ENCODE measurements at regions not wholly inside any gene's neighbourhood (a gene's known extent, or its start where the extent isn't known, plus 50 kb on each side); places are given as distances from the start of the nearest gene placed in this dataset.

GRCh38 chr4:22595684-22596083 is 79.8 kb upstream of the ADGRA3 start (continued):
- TF ChIP-seq SMAD1 (IDR thresholded peaks at IDR 0.05; ENCODE audit: low read depth, partially characterized antibody), result peak; percentile 67
- no peak for TF ChIP-seq CHD4 (IDR thresholded peaks at IDR 0.05)
- no peak for TF ChIP-seq RELA (IDR thresholded peaks at IDR 0.05; ENCODE audit: borderline replicate concordance, partially characterized antibody)
- TF ChIP-seq STAT3 (IDR thresholded peaks at IDR 0.05; ENCODE audit: low read depth, low read length), result no peak
- no peak for TF ChIP-seq CBFB (IDR thresholded peaks at IDR 0.05; ENCODE audit: low read depth)
- peak; percentile 78; the same call in 1 of the 2 replicates for TF ChIP-seq MEF2A (IDR thresholded peaks at IDR 0.05; ENCODE audit: insufficient read depth, low read depth, low read length)
- no peak for TF ChIP-seq EED (IDR thresholded peaks at IDR 0.05; ENCODE audit: low read depth)
- TF ChIP-seq GABPA (IDR thresholded peaks at IDR 0.05; ENCODE audit: low read depth), result no peak
- TF ChIP-seq SUZ12 (IDR thresholded peaks at IDR 0.05; ENCODE audit: unreplicated experiment), result no peak
- peak; percentile 95 for TF ChIP-seq ATF7 (IDR thresholded peaks at IDR 0.05; ENCODE audit: low read depth)
- TF ChIP-seq RAD51 (IDR thresholded peaks at IDR 0.05), result no peak
- TF ChIP-seq TARDBP (IDR thresholded peaks at IDR 0.05; ENCODE audit: borderline replicate concordance), result no peak
- TF ChIP-seq RUNX3 (IDR thresholded peaks at IDR 0.05; ENCODE audit: low read length), result no peak
- TF ChIP-seq USF2 (IDR thresholded peaks at IDR 0.05; ENCODE audit: borderline replicate concordance, low read depth, low read length), result no peak
- TF ChIP-seq ZBTB4 (CRISPR knock-in tag; IDR thresholded peaks at IDR 0.05), result no peak
- TF ChIP-seq YBX1 (IDR thresholded peaks at IDR 0.05), result no peak
- no peak for TF ChIP-seq YY1 (IDR thresholded peaks at IDR 0.05; ENCODE audit: low read depth, low read length)
- TF ChIP-seq TAF1 (IDR thresholded peaks at IDR 0.05; ENCODE audit: borderline replicate concordance, low read depth, low read length), result no peak
- 0 out of 4 replicates have a peak, but pooled peaks of 1 of the 2 experiments have one; percentile 24 for TF ChIP-seq BHLHE40 (IDR thresholded peaks at IDR 0.05; ENCODE audit: borderline replicate concordance in 1 of 2, low read depth in 2 of 2, low read length in 1 of 2)
- no peak for TF ChIP-seq EGR1 (IDR thresholded peaks at IDR 0.05; ENCODE audit: borderline replicate concordance in 1 of 2, low read depth in 2 of 2, low read length in 2 of 2)
- TF ChIP-seq EP300 (IDR thresholded peaks at IDR 0.05; ENCODE audit: borderline replicate concordance in 1 of 2, control insufficient read depth in 1 of 2, low read depth in 2 of 2, low read length in 2 of 2), result peak; percentile 58 to 75; a peak in 2 of 4 replicates
- TF ChIP-seq TBL1XR1 (IDR thresholded peaks at IDR 0.05; ENCODE audit: low read depth, low read length), result no peak
- TF ChIP-seq SKIL (IDR thresholded peaks at IDR 0.05; ENCODE audit: low read depth, poor library complexity, severe bottlenecking), result peak; percentile 53
- TF ChIP-seq CREB1 (IDR thresholded peaks at IDR 0.05; ENCODE audit: low read depth), result no peak

Data from GM12878 (cell line).